ENCODE measurements at regions not wholly inside any gene's neighbourhood (a gene's known extent, or its start where the extent isn't known, plus 50 kb on each side); places are given as distances from the start of the nearest gene placed in this dataset.

- TF ChIP-seq POLR2A (IDR thresholded peaks at IDR 0.05): no peak
- TF ChIP-seq, protein P1, sequence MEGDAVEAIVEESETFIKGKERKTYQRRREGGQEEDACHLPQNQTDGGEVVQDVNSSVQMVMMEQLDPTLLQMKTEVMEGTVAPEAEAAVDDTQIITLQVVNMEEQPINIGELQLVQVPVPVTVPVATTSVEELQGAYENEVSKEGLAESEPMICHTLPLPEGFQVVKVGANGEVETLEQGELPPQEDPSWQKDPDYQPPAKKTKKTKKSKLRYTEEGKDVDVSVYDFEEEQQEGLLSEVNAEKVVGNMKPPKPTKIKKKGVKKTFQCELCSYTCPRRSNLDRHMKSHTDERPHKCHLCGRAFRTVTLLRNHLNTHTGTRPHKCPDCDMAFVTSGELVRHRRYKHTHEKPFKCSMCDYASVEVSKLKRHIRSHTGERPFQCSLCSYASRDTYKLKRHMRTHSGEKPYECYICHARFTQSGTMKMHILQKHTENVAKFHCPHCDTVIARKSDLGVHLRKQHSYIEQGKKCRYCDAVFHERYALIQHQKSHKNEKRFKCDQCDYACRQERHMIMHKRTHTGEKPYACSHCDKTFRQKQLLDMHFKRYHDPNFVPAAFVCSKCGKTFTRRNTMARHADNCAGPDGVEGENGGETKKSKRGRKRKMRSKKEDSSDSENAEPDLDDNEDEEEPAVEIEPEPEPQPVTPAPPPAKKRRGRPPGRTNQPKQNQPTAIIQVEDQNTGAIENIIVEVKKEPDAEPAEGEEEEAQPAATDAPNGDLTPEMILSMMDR (IDR thresholded peaks at IDR 0.05): no peak
- Histone ChIP-seq H3K4me3 (no peak overlapping the region), H3K9me3 (no peaks in the 10 kb centered on the region), H3K27ac (no peak overlapping the region), H3K36me3 (no peaks in the 10 kb centered on the region), H3K4me1 (no peaks in the 10 kb centered on the region), H3K27me3 (no peaks in the 10 kb centered on the region)
- intact Hi-C loops (cut with DNase I; ENCODE audit: low total_unique reads): no loop called here
- no peak for DNase-seq
These were observed 193.1 kb downstream of the TMEM114 start for GRCh38 chr16:8397223-8397622.

GRCh38 chr16:8396463-8396862 lies 193.8 kb downstream of the TMEM114 start:
- Histone ChIP-seq H3K4me1 (no peaks in the 10 kb centered on the region), H3K4me3 (no peak overlapping the region), H3K27me3 (no peaks in the 10 kb centered on the region), H3K36me3 (no peaks in the 10 kb centered on the region), H3K9me3 (no peaks in the 10 kb centered on the region), H3K27ac (no peak overlapping the region)
- no peak for DNase-seq
- no peak for TF ChIP-seq POLR2A (IDR thresholded peaks at IDR 0.05)
- TF ChIP-seq, protein P1 (IDR thresholded peaks at IDR 0.05): no peak
- intact Hi-C loops (cut with DNase I; ENCODE audit: low total_unique reads): no loop called here

- no peak overlapping the region for H3K27ac ChIP-seq
- DNase-seq: no peak
- H3K36me3 ChIP-seq: no peaks in the 10 kb centered on the region
- TF ChIP-seq, protein P1 (IDR thresholded peaks at IDR 0.05): no peak
- no peak for TF ChIP-seq POLR2A (IDR thresholded peaks at IDR 0.05)
- no peaks in the 10 kb centered on the region for H3K27me3 ChIP-seq
- H3K4me3 ChIP-seq: no peak overlapping the region
- intact Hi-C loops (cut with DNase I; ENCODE audit: low total_unique reads): no loop called here
- no peaks in the 10 kb centered on the region for H3K4me1 ChIP-seq
- H3K9me3 ChIP-seq: no peaks in the 10 kb centered on the region
These were observed 199.1 kb downstream of the TMEM114 start for GRCh38 chr16:8391257-8391656.

- no peaks in the 10 kb centered on the region for H3K4me1 ChIP-seq
- no peak for DNase-seq
- H3K27ac ChIP-seq: no peak overlapping the region
- no peaks in the 10 kb centered on the region for H3K27me3 ChIP-seq
- H3K36me3 ChIP-seq: no peaks in the 10 kb centered on the region
- TF ChIP-seq, protein P1 (IDR thresholded peaks at IDR 0.05): no peak
- TF ChIP-seq POLR2A (IDR thresholded peaks at IDR 0.05): no peak
- H3K4me3 ChIP-seq: no peak overlapping the region
- H3K9me3 ChIP-seq: no peaks in the 10 kb centered on the region
- intact Hi-C loops (cut with DNase I; ENCODE audit: low total_unique reads): no loop called here
These were observed 201.6 kb downstream of the TMEM114 start for GRCh38 chr16:8388684-8389083.

- Histone ChIP-seq H3K4me1 (no peaks in the 10 kb centered on the region), H3K36me3 (no peaks in the 10 kb centered on the region), H3K9me3 (no peaks in the 10 kb centered on the region), H3K4me3 (no peak overlapping the region), H3K27ac (no peak overlapping the region), H3K27me3 (no peaks in the 10 kb centered on the region)
- no peak for DNase-seq
- no peak for TF ChIP-seq POLR2A (IDR thresholded peaks at IDR 0.05)
- TF ChIP-seq, protein P1 (IDR thresholded peaks at IDR 0.05): no peak
- intact Hi-C loops (cut with DNase I; ENCODE audit: low total_unique reads): no loop called here
These were observed 208.5 kb downstream of the TMEM114 start for GRCh38 chr16:8381814-8382213.
